NCI-H345 treated with DMSO at 0.1 percent for 48 hours (cell line): ENCODE measurements at regions not wholly inside any gene's neighbourhood (a gene's known extent, or its start where the extent isn't known, plus 50 kb on each side); places are given as distances from the start of the nearest gene placed in this dataset.
"Not testable (repeated sequence)": the region's sequence is repeated elsewhere in the genome, so short reads cannot be mapped to it uniquely, and the experiment has no call there.

ENCODE experiments used
- DNase-seq: peaks from one replicate; lab custom pipeline; 2025; ENCODE audit not compliant: unreplicated experiment; lab: John Stamatoyannopoulos, UW

DNA sequence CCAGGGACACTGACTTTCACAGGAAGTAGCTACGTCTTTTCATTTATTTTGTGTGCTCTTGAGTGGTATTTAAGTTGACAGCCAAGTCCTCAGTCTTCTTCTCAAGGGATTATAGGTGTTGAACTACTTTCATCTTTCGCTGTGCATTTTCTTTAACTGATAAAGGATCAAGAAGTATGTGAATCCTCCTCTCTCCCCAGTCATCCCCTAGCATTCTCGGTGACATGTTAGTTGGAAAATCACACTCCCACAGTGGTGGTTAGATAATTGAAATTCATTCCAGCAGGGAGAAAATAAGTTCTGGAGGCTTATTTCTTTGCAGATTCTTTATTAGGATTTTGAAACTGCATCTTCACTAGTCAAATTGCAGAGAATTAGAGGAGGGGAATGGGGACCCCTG, 569.4 kb downstream of the MEI4 start:
- DNase-seq, result no peak

DNA sequence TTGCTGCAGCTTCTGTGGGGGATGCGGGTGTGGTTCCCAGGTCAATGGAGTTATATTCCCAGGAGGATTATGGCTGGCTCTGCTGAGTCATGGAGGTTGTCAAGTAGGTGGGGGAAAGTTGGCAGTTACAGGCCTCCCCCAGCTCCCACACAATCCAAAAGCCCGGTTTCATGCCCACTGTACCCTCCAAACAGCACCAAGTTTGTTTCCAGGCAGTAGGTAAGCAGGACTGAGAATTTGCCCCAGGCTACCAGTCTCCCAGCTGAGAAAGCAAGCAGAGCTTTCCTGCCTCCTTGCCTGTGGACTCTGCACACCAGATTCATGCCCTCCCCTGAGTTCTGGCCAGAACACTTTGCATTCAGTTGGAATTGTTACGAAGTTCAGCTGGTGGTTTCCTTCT, 578.2 kb downstream of the MEI4 start:
- DNase-seq, result no peak

DNA sequence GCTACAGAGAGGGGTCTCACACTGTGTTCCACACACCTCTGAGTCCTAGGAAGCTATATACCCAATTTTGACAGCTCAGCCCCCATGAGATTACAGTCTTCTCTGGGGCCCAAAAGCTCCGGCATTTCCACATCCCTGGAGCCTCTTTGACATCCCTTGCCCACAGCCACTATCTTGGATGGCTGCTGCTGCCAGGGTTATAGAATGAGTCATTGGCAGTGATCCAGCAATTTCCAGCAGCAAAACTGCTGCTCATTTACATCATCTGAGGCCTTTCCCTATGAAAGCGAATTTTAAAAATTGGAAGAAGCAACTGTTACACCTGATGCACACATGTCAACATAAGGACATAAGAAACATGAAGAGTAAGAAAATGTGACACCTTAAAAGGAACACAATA, 590.7 kb downstream of the MEI4 start:
- DNase-seq, result no peak

DNA sequence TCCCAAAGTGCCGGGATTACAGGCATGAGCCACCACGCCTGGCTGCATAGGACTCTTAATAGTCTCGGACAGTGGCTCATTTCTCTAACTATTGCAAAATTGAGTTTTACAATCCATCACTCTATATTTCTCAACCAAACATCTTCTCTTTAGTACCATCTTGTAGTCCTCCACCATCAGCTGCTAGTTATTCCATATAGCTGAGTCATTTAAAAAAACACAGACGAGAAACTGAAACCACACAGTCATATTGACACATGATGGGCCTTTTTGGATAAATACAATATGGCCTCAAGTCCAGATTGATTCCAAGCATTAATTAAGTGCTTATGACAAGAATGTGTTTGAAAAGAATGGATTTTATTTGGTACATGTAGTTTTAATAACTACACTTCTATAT, 599.1 kb downstream of the MEI4 start:
- DNase-seq, result no peak

DNA sequence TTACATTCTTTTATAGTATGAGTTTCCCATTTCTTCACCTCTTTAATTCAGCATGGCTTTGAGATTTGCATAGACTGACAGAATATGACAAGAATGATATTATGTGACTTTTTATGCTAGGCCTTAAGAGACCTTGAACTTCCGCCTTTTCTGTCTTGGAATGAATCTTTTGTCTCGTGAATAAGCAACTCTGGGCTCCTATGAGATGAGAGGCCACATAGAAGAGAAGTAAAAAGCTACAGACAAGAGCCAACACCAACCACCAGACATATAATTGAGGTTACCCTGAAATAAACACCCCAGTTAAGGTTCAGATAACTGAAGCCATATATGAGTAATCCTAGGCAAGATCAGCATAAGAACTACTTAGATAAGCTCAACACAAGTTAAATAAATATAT, 600.8 kb downstream of the MEI4 start:
- no peak for DNase-seq

DNA sequence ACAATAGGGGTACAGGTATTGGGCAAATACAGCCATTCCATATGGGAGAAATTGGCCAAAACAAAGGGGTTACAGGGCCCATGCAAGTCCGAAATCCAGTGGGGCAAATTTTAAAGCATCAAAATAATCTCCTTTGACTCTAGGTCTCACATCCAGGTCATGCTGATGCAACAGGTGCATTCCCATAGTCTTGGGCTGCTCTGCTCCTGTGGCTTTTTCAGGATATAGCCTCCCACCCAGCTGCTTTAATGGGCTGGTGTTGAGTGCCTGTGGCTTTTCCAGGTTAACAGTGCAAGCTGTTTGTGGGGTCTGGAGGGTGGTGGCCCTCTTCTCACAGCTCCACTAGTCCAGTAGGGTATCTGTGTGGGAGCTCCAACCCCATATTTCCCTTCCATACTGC, 607.1 kb downstream of the MEI4 start:
- no peak for DNase-seq

DNA sequence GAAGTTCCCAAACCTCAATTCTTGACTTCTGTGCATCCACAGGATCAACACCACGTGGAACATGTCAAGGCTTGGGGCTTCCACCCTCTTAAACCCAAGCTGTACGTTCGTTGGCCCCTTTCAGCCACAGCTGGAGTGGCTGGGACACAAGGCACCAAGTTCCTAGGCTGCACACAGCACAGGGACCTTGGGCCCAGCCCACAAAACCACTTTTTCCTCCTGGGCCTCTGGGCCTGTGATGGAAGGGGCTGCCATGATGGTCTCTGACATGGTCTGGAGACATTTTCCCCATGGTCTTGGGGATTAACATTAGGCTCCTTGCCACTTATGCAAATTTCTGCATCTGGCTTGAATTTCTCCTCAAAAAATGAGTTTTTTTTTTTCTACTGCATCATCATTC, 606.9 kb upstream of the IRAK1BP1 start:
- DNase-seq, result not testable (repeated sequence)

DNA sequence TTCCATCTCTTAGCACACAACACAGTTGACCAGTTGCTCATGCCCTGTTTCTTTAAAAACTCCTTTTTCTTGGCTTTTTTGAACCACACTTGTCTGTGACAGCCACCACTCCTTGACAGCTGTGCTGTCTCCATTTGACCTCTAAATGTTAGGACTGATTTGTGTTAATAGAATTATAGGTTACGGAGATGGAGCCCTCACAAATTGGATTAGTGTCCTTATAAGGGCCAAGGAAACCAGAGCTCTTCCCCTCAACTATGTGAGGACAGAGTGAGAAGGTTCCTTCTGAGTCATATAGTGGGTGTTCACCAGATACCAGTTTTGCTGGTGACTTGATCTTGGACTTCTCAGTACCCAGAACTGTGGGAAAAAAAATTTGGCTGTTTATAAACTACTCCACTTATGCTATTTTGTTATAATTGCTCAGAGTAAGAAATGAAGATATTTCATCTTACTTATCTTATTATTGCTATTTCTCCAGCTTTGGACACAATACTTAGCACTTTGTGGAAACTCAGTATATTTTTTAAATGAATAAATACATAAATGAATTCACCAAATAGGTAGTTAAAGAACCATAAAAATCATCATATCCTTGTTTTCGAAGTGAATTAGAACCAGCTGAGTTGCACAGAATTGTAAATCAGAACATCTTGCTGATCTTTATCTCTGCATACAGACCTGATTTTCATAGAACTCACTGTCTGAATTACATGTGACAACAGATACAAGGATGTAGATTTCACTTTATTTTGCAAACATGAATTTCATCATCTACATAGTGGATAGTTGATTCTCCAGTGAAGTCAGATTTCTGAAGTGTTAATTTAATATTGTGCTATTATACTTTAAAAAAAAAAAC, 598.5 kb upstream of the IRAK1BP1 start:
- DNase-seq, result no peak

DNA sequence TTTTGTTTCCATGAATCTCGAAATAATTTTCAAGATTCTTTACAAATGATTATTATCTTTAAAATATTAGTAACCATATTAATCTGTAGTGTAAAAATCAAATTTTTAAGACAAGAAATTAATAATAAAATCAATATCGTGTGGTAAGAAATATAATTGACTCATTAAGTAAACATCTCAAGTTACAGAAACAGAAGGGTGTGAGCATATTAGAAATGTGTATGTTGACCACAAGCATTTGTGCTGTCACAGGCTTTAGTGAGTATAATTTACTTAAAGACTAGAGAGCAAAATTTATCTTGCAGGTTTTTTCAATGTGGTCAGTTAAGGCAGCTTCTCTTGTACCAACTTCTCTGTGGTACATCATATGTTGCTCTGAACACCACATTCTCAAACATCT, 566.5 kb upstream of the IRAK1BP1 start:
- DNase-seq, result no peak

DNA sequence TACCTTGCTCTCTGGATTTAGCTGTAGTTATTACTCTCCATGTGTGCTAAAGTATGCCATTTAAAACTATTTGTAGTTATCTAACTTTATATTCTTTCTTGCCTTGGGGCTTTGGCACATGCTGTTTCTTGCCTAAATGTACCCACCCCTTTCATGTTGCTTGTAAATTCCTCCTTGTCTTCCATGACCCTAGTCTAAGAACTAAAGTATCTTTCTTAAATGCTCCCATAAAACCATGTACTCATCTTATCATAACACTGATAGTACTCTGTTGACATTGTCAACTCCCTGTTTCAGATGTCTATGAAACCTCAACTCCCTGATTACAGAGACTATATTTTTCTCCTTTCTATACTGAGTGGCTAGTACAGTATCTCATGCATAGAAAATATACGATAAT, 564.9 kb upstream of the IRAK1BP1 start:
- no peak for DNase-seq

DNA sequence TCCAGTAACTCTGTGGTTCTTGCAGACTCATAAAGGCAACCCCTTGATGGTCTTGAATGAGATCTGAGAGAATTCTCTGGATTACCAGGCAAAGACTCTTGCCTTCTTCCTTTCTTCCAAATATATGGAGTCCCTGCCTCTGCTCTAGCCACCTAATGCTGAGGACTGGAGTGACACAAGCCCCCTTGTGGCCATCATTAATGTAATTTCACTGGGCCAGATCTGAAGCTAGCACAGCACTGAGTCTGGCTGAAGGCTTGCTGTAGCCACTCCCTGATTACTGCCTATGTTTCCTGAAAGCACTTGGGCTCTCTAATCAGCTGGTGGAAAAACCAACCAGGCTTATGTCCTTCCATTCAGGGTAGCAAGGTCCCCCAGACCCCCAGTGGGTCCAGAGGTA, 559.3 kb upstream of the IRAK1BP1 start:
- no peak for DNase-seq

DNA sequence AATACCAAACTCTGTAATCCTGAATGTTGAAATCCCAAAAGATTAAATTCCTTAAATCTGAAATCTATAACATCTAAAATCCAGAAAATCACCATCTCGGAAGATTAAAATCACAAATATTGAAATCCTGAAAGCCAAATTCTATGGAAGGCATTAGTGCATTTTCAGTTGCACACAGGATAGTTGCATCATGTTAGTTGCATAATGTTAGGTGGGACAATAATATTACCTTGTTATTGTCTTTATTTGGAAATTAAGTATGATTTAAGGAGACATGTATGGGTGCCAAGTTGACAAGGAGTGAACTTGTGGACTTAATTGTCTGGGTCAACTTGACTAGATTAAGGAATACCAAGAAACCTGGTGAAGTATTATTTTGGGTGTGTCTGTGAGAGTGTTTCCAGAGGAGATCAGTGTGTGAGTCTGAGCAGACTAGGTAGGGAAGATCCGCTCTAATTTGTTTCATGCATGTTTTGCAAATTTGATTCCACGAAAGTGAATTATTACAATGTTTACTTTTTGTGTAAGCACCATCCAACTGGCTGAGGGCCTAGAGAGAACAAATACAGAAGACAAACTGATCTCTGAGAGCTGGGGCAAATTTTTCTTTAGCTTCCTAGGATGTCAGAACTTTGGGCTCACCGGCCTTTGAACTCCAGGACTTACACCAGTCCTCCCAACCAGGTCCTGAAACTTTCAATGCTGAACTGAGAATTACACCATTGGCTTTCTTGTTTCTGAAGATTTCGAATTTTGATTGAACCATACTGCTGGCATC, 545.1 kb upstream of the IRAK1BP1 start:
- no peak for DNase-seq

DNA sequence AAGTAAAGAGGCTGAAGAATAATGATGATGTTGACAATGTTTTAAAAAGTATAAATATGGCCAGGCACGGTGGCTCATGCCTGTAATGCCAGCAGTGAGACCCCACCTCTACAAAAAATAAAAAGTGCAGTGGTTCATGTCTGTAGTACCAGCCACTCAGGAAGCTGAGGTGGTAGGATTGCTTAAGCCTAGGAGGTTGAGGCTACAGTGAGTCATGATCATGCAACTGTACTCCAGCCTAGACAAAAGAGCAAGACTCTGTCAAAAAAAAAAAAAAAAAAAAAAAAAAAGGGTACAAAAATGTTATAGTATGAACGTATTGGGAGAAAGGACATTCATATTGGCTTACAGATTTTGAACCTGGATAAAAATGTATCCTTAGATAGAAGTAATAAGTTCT, 543.1 kb upstream of the IRAK1BP1 start:
- no peak for DNase-seq

DNA sequence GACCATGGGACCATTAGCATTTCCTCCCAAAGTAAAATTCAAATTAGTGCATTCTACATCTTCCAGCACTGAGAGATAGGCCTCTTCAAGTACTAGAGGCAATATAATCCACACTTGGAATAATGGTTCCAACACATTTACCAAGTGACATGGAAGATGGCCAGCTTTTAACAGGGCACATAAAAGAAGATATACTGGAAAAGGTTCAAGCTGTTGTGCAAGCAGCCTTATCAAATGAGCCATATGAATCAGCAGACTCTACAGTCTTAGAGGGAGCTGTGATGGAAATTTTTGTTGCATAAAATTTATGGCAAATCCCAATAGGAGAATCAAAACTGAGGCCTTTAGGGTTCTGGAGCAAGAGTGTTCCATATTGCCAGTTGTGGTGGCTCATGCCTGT, 526.6 kb upstream of the IRAK1BP1 start:
- DNase-seq, result no peak

DNA sequence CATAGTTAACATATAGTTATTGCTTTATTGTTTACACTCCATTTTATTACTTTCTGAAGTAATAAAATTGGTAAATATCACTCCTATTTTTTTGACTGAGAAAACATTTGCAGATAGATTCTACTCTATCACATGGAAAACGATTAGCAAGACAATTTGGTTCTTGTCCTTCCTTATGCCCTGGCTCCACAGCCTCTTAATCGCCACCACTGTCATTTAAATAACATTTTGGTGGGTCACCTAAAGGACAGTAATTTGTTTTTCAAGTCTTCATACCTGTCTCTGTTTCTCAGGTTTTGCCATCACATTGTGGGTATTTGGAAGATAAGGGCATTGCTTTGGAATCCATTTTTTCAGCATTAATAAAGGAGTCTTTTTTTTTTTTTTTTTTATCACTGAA, 521.5 kb upstream of the IRAK1BP1 start:
- no peak for DNase-seq

DNA sequence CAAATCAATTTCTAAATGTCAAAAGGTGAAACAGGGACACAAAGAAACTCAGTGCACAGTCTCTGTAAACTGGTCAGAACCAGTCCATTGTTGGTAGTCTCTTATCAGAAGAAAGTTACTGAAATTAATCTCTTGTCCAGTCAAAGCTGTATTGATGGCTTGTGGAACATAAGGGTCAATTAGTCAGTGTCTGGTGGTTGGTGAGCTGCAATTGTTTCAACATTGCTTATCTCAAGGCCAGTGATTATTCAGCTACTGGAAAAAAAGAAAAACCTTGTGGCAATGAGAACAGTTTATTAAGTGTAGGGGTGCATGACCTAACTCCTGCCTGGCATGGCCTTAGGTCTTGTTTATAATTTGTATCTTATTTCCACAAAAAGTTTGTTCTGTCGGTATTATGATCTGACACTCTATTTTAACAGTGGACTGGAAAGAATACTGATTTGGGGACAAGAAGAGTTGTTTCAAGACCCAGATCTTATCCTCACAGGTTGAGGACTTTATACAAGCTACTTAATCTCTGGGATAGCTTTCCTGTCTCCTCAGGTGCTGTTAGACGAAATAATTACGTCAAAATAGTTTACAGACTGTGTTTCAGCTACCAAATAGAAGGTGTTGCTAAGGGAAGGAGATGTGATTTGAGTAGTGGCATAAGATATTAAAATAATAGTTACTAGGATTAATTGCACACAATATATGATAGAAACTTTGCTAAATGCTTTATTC, 520.0 kb upstream of the IRAK1BP1 start:
- no peak for DNase-seq

DNA sequence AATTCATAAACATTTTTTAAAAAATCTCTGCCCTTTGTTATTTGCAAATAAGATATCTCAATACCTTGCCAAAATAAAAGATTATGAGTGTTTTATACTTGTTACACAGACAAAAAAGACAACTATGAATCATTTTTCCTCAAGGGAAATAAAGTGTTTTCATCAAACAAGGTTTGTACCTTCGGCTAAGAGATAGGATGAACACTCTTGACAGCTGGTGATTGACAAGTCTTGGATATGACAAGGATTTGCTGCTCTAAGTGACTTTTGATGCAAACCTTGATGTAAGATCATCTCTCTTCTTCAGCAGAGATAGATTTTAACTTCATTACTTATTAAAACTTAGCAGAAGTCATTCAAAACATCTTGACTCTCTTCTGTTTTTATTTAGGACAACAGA, 514.3 kb upstream of the IRAK1BP1 start:
- DNase-seq, result no peak

DNA sequence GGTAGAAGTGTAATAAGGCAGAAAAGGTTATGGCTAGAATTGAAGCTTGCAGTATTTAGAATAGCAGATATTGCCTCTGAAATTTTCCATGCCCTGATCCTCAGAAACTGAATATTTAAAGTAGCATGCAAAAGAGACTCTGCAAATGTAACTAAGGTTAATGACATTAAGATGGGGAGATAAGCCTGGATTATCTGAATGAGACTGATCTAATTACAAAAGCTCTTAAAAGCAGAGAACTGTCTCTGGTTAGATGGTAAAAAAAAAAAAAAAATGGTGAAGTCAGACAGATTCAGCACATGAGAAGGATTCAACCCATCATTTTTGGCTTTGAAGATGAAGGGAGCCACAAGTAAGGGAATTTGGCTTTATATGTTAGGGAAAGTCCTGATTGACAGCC, 503.7 kb upstream of the IRAK1BP1 start:
- no peak for DNase-seq

DNA sequence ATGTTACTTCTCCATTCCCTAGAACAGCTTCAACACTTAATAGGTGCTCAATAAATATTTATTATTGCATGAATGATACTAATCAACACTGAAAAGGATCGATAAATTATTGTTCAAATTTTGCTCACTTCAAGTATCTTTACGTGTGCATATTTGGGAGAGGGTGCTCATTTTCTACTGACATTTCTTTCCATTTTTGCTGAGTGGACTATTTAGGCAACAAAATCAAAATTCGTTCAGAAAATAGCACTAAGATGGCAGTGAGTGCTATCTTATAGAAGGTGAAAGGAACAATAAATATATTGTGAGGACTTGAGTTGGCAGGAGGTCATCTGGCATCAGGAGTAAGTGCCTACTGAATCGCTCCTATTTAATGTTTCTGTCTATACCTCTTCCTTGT, 501.9 kb upstream of the IRAK1BP1 start:
- DNase-seq, result no peak

DNA sequence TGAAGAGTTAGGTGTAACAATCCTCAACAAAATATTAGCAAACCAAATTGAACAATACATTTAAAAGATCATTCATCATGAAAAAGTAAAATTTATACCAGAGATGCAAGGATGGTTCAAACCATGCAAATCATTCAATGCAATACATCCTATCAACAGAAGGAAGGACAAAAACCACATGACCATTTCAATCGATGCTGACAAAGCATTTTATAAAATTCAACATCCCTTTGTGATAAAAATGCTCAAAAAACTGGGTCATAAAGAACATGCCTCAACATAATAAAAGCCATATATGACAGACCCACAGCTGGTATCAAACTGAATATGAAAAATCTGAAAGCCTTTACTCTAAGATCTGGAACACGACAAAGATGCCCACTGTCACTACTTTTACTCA, 490.3 kb upstream of the IRAK1BP1 start:
- no peak for DNase-seq

DNA sequence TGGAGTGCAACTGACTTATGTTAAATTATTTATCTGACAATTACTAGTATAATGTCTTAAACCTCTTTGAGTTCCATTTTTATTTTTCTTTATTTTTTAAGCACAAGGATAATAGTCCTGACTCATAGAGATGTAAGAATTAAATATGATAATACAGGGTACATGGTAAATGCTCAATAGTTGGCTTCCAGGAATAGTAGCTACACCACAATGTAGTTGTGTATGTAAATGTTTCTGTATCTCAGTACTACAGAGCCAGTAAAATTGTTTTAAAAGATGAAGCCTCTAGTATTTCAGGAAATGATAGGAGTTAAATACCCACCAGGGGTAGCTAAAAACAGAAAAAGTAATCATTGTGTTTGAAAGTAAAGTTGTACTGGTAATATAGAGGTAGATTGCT, 487.4 kb upstream of the IRAK1BP1 start:
- DNase-seq, result no peak

DNA sequence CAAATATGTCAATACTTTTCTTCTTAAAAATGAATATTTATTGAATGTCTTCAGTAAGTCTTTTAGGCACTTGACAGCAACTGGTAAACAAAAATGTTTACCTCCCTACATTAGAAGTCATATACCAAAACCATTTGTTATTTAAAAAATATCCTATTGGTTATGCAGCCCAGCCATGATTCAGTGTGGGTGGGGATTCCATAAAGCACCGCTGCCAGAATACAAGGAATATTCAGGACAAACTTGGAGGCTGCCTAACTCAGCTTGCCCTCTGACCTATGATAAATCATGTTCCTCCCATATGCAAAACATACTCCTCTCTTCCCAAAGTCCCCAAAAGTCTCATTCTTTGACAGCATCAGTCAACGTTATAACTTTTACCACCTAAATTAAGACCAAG, 486.8 kb upstream of the IRAK1BP1 start:
- no peak for DNase-seq
